ENCODE measurements at regions not wholly inside any gene's neighbourhood (a gene's known extent, or its start where the extent isn't known, plus 50 kb on each side); places are given as distances from the start of the nearest gene placed in this dataset.

GRCh38 chr4:29521281-29521680 is 1198.9 kb upstream of the PCDH7 start:
- no peak for DNase-seq (ENCODE audit: low spot score)

DNA sequence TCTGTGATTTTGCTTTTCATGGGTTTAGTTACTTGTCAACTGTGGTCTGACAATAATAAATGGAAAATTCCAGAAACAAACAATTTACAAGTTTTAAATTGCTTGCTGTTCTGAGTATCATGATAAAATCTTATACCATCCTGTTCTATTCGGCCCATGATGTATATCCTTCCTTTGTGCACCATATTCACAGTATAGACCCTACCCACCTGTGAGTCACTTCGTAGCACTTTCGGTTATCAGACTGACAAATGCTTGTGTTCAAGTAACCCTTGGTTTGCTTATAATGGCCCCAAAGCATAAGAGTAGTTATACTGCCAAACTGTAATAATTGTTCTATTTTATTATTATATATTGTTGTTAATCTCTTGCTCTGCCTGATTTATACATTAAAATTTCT is 1183.4 kb upstream of the PCDH7 start:
- DNase-seq (ENCODE audit: low spot score): no peak

DNA sequence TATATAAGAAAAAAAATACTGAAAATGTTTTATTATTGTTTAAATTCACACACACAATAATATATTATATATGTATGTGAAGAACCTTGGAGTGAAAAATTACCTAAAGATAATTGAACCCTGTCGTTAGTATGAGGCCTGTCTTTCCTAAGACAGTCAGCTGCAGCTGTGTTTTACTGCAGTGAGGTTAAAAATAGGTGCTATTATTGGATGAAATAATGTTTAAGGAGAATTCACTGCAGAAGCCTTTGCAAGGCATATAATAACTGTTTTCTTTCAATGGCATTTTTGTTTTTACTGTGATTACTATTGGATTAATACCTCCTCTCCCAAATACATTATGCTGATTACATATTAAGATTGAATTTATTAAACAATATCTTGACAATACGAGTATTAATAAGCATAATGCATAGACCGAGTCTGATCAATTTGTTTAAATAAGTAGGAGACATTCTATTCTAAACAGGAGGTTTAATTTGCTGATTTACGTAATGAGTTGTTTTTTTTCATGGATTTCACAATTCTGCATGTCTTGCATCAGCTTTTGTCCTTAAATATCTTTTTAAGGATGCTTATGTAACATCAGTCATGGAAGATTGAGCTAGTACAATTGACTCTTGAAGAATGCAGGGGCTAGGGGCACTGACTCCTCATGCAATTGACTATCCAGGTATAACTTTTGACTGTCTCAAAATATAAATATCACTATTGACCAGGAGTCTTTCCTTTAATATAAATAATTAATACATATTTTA is 1181.1 kb upstream of the PCDH7 start:
- no peak for DNase-seq (ENCODE audit: low spot score)

DNA sequence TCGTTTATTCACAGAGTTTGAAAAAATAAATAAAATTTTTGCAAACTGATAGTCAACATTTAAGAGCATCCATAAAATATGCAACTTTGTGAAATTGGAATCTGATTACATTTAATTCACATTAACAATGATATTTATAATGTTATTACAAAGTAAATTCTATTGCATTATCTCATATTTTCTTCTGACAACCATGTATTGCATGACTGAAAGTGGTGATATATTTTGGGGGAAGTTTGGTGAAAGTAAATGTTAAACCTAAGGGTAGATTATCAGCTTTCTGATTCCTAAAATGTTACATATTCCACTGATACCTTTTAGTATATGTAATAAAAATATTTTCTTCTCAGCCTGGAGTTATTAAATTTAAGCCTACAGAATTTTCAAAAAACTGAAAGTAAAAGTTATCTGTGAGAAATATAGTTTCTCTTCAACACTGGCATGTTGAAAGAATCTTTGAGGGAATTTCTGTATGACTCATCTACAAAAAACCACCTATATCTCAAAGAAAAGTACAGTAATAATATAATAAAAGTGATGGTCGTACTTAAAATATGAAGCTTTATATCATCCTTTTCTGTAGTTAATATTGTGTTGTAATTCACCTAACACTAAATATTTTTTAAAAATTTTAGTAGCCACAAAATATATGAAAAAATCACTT is 1179.6 kb upstream of the PCDH7 start:
- DNase-seq (ENCODE audit: low spot score): no peak

DNA sequence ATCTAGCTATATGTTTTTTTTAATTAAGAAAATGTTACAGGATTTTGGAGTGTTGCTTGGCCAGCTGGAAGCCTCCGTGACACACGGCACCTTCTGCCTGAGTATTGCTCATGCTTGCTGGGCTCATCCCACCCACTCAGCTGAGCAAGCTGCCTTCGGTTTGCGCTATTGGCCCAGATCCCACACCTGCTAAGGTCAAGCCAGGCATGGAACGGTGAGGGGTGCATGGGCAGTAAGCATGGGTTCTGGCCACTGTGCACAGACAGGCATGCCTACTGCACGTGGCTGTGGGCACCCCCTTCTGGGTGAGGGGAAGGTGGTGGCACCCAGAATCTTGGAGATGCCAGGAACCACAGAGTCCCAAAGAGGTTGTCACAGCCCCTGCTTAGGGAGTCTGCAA is 1178.4 kb upstream of the PCDH7 start:
- DNase-seq (ENCODE audit: low spot score): no peak

- no peak for DNase-seq (ENCODE audit: low spot score)
Measured at GRCh38 chr4:29549342-29549741, 1170.8 kb upstream of the PCDH7 start.

- no peak for DNase-seq (ENCODE audit: low spot score)
Measured at GRCh38 chr4:29551821-29552220, 1168.3 kb upstream of the PCDH7 start.

GRCh38 chr4:29553846-29554245 is 1166.3 kb upstream of the PCDH7 start:
- DNase-seq (ENCODE audit: low spot score): no peak

- no peak for DNase-seq (ENCODE audit: low spot score)
Measured at GRCh38 chr4:29558789-29559188, 1161.4 kb upstream of the PCDH7 start.

DNA sequence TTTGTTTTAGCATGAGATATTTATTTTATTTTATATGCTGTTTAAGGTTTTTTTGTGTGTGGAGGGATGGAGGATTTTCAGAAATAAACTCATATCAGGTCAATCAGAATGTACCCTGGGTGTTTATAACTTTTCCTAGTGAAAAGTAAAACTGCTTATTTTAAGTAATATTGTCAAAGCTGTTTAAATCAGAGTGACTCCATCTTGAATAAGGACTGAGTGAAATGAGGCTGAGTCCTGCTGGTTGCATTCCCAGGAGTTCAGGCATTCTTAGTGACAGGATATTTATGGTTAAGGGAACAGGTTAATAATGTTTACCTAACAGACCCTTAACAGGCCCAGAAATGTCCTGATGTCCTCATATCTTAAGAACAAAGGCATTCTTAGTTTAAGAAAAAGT is 1160.9 kb upstream of the PCDH7 start:
- no peak for DNase-seq (ENCODE audit: low spot score)

DNA sequence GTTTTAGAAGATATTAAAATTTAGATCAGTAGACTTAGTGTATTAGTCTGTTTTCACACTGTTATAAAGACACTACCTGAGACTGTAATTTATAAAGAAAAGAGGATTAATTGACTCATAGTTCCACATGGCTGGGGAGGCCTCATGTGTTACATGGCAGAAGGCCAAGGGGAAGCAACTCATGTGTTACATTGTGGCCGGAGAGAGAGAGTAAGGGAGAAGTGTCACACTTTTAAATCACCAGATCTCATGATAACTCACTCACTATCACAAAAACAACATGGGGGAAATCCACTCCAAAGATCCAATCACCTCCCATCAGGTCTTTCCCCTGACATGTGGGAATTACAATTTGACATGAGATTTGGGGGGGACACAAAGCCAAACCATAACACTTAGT is 1159.7 kb upstream of the PCDH7 start:
- DNase-seq (ENCODE audit: low spot score): no peak

DNA sequence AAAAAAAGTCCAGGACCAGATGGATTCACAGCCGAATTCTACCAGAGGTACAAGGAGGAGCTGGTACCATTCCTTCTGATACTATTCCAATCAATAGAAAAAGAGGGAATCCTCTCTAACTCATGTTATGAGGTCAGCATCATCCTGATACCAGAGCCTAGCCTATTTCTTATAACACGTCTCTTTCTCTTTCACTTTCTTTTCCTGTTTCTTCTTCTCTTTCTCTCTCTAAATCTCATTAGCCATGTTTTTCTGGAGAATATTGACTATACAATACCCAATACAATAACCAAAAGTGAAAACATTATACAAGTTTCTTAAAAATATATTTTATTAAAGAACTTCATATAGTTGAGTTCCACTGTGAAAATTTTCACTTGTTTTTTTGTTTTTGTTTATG is 1154.9 kb upstream of the PCDH7 start:
- no peak for DNase-seq (ENCODE audit: low spot score)

GRCh38 chr4:29566371-29566770 is 1153.8 kb upstream of the PCDH7 start:
- DNase-seq (ENCODE audit: low spot score): no peak

DNA sequence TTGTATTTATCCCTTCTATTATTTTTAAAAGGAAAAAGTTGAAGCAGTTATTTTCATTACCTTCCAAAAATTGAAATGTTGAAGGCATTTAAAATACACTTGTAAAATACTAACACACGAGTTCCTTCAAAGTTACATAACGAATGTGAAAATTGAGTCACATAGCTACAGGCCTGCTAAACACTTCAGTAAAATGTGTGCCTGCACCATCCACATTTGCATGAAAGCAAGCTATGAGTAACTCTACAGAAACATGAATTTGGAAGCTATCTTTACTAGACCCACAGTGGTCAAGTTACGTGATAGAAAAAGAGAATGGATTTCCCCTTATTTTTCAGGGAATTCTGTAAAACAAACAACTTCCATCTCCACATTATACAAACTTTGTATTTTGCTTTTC is 1148.8 kb upstream of the PCDH7 start:
- DNase-seq (ENCODE audit: low spot score): no peak

DNA sequence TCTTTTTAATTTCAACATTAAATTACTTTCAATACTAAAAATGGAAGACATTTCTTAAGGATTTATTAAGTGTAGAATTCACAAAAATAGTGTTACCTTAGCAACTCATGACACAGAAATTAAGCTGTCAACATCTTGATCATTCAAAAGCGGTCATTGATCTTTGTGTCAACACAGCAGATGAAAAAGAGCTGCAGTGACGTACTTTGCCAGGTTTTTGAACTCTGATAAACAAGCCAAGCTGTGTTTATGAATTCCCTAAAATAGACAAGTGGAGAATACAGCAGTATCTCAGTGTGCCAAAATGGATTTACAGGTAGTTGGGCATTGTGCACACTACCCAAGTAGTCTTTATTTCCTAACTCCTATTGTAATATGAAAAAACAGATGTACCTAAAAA is 1141.8 kb upstream of the PCDH7 start:
- no peak for DNase-seq (ENCODE audit: low spot score)

- DNase-seq (ENCODE audit: low spot score): peak; percentile 50
Measured at GRCh38 chr4:29581457-29581856, 1138.7 kb upstream of the PCDH7 start.

DNA sequence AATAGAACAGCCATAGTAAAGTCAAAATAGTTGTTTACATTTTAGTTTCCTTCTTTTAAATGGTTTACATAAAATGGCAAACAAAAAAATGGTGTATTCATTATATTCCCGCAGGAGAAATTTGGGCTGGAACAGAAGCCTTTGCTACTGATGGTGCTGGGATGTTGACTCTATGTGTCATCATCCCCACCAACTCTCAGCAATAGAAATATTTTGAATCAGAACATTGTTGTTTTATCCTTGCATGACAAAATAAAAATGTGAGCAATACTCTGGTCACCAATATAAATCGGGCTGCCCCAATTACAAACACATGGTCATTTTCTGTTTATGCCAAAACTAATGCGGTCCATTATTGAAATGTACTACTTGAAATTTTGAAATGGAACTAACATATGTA is 1131.6 kb upstream of the PCDH7 start:
- no peak for DNase-seq (ENCODE audit: low spot score)

- no peak for DNase-seq (ENCODE audit: low spot score)
Measured at GRCh38 chr4:29596228-29596627, 1123.9 kb upstream of the PCDH7 start.

DNA sequence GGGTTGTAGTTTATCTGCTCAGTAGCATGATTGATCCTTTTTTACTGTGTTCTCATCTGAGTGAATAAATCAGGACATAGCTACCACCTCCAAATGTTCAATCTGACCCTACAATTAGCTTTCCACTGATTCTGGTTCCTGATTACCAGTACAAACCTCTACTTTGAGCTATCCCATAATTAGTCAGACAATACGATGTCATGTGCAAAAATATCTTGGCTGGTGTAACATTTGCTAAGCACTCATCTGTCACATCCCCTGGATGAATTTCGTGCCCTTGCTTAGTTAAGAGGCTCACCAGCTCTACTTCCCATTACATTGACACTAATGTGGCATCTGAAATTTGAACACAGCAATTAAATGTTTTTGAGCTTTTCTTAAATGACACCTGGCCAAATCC is 1101.0 kb upstream of the PCDH7 start:
- no peak for DNase-seq (ENCODE audit: low spot score)

DNA sequence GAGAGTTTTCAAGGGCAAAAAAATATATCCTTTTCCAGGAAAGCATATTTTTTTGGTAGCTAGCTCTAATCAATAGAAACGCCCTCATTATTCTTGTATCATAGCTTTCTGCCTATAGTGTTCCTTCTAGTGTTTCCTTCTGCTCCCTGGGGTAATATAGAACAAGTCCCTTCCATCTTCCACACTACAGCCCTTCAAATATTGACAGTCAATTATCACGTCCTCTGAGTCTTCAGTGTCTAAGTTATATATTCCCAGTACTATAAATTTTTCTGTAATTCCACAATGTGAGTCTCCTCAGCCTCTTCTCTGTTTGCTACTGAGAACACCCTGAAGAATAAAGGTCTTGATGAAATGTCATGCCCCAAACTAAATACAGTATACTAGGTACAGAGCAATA is 1088.0 kb upstream of the PCDH7 start:
- no peak for DNase-seq (ENCODE audit: low spot score)

GRCh38 chr4:29636961-29637360 is 1083.2 kb upstream of the PCDH7 start:
- DNase-seq (ENCODE audit: low spot score): no peak

- no peak for DNase-seq (ENCODE audit: low spot score)
Measured at GRCh38 chr4:29653221-29653620, 1066.9 kb upstream of the PCDH7 start.

DNA sequence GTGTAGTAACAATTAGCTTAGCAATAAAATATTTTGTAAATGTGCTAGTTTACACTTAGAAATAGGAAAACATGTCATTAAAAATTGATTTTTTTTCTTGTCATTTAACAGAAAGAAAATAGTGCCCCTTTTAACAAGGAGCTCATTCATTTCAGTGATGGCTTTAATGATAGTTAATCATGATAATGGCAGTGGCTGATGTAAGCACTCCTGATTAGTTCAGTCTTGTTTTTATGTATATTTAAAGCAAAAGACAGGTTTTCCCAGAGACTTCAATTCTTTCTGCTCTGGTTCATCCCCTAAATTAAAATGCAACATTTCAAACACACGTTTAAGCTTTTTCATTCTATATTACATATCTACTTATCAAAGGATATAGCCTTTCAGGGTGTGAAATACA is 1039.5 kb upstream of the PCDH7 start:
- DNase-seq (ENCODE audit: low spot score): no peak

- no peak for DNase-seq (ENCODE audit: low spot score)
Measured at GRCh38 chr4:29704059-29704458, 1016.1 kb upstream of the PCDH7 start.
